AG04450 (cell line): ENCODE measurements at regions not wholly inside any gene's neighbourhood (a gene's known extent, or its start where the extent isn't known, plus 50 kb on each side); places are given as distances from the start of the nearest gene placed in this dataset.

ENCODE experiments used
- CTCF ChIA-PET: fragments of 300-600, 350-600 bp; formaldehyde crosslinking; extraction: SDS; loops from one replicate; lab custom pipeline; 2022; ENCODE audit warnings: antibody characterized with exemption, inconsistent platforms; lab: Charles Lee
- POLR2A ChIA-PET: fragments of 350-600 bp; formaldehyde crosslinking; extraction: SDS; loops from one replicate; lab custom pipeline; 2021; ENCODE audit warnings: antibody characterized with exemption, inconsistent platforms; lab: Yijun Ruan, JAX
- DNase-seq: peaks from one replicate; pipeline ENCODE4 v3.0.0-alpha.2; 2011; ENCODE audit warnings: low read depth, low spot score
- H3K27ac ChIP-seq: one replicate; pipeline ENCODE4 v1.5.1; 2012; ENCODE audit warnings: low read depth, low read length, control low read depth
- H3K27me3 ChIP-seq: one replicate; pipeline ENCODE4 v1.6.0; 2012; ENCODE audit warnings: low read length; ENCODE audit not compliant: control insufficient read depth, insufficient read depth
- H3K4me3 ChIP-seq: 2 replicates; pipeline ENCODE4 v1.5.1; 2011; ENCODE audit warnings: mild to moderate bottlenecking, low read depth, low read length, control low read depth
- H3K9me3 ChIP-seq: 2 replicates; pipeline ENCODE4 v1.5.1; 2012; ENCODE audit warnings: low read length; ENCODE audit not compliant: control insufficient read depth, insufficient read depth
- TF ChIP-seq, protein P1 (sequence below): IDR thresholded peaks from 2 replicates; pipeline ENCODE4 v1.5.1; 2011; ENCODE audit warnings: low read depth, low read length, control low read depth, inconsistent platforms

DNA sequence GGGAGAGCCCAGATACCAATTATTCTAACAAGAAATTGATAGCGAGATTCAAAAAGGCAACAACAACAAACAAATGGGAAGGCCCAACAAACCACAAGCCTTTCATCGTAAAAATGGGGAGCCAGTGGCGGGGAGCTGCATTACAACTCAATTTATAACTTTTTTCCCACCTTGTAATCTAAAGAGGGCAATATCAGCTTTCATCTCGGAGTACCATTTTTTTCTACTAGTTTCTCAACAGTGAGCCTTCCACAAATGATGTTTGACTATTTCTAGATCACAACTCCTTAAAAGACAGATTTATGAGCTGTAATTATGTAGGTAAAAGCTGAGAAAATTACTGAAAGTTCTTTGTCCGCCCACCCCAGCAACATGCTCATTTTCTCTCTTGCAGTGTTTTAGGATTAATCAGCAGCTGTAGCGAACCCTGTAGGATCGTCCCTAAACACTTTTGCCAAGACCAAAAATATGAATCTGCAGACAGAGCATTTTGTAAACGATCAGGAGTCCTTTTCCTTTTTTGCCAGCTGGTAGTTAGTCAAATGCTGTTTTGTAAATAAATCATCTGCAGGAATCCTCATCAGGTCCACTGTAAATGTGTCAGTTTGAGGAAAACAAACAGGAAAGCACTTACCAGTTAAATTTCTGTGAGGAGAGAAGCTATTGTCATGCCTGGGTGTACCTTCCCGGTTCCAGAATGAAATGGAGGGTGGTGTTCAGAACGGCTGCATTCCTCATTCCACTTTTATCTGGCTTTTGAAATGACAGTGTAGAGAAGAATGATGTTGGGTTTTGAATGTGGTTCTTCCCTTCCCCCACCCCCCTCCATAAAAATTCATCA is 53.2 kb downstream of the EEF1B2 start:
- ChIA-PET CTCF (interaction anchor here (0.8 kb wide), 1 partner anchor 12 kb away, joined by 3 read pairs; no protein-coding TSS in a partner anchor), POLR2A (interaction anchor here (0.7 kb wide), 2 partner anchors 11 to 552 kb away, joined by 3 to 4 read pairs; no protein-coding TSS in a partner anchor)
- no peaks in the 10 kb centered on the region for H3K27me3 ChIP-seq
- no peaks in the 10 kb centered on the region for H3K9me3 ChIP-seq
- peak overlapping the region; percentile 43 for H3K4me3 ChIP-seq
- TF ChIP-seq, protein P1, sequence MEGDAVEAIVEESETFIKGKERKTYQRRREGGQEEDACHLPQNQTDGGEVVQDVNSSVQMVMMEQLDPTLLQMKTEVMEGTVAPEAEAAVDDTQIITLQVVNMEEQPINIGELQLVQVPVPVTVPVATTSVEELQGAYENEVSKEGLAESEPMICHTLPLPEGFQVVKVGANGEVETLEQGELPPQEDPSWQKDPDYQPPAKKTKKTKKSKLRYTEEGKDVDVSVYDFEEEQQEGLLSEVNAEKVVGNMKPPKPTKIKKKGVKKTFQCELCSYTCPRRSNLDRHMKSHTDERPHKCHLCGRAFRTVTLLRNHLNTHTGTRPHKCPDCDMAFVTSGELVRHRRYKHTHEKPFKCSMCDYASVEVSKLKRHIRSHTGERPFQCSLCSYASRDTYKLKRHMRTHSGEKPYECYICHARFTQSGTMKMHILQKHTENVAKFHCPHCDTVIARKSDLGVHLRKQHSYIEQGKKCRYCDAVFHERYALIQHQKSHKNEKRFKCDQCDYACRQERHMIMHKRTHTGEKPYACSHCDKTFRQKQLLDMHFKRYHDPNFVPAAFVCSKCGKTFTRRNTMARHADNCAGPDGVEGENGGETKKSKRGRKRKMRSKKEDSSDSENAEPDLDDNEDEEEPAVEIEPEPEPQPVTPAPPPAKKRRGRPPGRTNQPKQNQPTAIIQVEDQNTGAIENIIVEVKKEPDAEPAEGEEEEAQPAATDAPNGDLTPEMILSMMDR = no peak
- H3K27ac ChIP-seq = no peak overlapping the region
- no peak for DNase-seq

DNA sequence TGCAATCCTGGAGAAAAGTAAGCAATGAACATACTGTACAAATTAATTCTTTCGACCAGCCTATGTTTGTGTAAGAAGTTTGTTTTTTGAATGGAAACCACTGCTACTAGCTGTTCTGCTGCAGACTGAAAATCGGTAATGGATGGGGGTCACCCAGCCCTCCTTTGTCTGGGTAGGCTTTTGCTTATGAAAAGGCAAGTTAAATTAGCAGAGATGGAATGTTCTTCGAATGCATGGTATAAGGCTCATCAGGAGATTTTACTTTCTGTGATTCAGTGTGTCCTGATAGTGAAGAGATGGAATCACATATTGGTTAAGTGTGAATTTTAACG is 53.8 kb downstream of the EEF1B2 start:
- TF ChIP-seq, protein P1 = no peak
- H3K27me3 ChIP-seq = no peaks in the 10 kb centered on the region
- peak overlapping the region; percentile 43; the same call in 1 of the 2 replicates for H3K4me3 ChIP-seq
- DNase-seq = no peak
- POLR2A ChIA-PET = interaction anchor here (0.7 kb wide), 2 partner anchors 12 to 551 kb away, joined by 3 to 4 read pairs; no protein-coding TSS in a partner anchor
- CTCF ChIA-PET = no interaction called here
- H3K9me3 ChIP-seq = no peaks in the 10 kb centered on the region
- no peak overlapping the region for H3K27ac ChIP-seq

DNA sequence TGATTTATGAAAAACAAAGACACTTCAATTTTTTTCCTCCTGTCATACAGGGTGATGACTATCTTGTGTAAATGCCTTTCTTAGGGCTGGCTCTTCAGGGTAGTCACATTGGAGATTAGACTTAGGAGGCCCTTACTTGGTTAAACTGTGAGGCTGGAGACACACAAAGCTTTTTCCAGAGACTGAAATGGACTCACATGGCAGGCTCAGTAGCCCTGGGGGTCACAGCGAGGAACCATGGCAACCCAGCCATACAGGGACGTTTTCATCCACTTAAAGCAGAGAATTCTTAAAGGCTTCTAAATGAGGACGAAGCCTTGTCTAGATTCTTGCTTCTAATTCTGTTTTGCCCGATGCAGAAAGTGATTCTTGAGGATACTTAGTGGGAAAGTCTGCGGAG is 57.3 kb upstream of the ZDBF2 start:
- TF ChIP-seq, protein P1 = no peak
- ChIA-PET POLR2A (no interaction called here), CTCF (no interaction called here)
- DNase-seq = no peak
- H3K9me3 ChIP-seq = no peaks in the 10 kb centered on the region
- no peak overlapping the region for H3K27ac ChIP-seq
- peaks cover 2% of the 10 kb centered on the region for H3K27me3 ChIP-seq
- H3K4me3 ChIP-seq = no peak overlapping the region

DNA sequence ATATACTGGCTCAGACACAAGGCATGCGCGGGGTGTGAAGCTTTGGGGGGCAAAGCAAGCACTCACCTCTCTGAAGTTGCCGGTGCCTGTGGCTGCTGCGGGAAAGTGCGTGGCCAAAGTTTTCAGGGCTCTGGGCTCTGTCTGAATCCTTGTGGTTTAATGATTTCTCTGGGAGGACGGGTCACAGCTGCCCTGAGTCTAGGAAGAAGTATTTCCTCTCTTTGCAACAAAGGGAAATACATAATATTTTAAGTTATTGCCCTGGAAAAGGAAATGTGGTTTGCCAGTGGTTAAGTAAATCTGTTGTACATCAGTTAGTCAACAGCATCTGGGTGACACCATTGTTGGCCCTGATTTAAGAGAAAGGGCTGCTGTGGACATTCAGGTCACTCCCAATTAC is 56.7 kb upstream of the ZDBF2 start:
- H3K4me3 ChIP-seq = no peak overlapping the region
- no peak overlapping the region for H3K27ac ChIP-seq
- no peak for DNase-seq

DNA sequence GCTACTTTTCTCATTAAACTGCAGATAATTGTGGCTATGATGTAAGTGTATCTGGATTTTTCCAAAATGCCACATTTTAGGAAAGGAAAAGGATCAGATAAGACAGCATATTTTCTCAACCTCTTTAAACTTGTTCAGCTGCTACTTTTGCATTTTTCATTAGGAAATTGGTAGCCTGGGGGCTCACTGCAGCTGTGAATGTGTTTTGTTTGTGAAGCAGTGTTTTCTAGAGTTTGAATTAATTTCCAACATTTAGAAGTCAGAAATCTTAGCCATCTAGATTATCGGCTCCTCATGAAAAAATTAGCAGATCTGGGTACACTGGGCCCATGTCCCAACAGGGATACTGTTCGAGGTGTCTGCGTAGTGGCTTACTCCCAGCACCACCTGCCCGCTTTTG is 56.3 kb upstream of the ZDBF2 start:
- DNase-seq = no peak
- Histone ChIP-seq H3K9me3 (no peaks in the 10 kb centered on the region), H3K27me3 (peaks cover 2% of the 10 kb centered on the region), H3K27ac (no peak overlapping the region), H3K4me3 (no peak overlapping the region)
- ChIA-PET CTCF (no interaction called here), POLR2A (no interaction called here)
- TF ChIP-seq, protein P1 = no peak

More for the DNA sequence above, 56.7 kb upstream of the ZDBF2 start:
- Histone ChIP-seq H3K27me3 (peaks cover 2% of the 10 kb centered on the region), H3K9me3 (no peaks in the 10 kb centered on the region)
- POLR2A ChIA-PET = no interaction called here
- CTCF ChIA-PET = no interaction called here
- TF ChIP-seq, protein P1 = no peak
